ENCODE measurements at regions not wholly inside any gene's neighbourhood (a gene's known extent, or its start where the extent isn't known, plus 50 kb on each side); places are given as distances from the start of the nearest gene placed in this dataset.

- TF ChIP-seq CTCF (IDR thresholded peaks at IDR 0.05) (no peak), POLR2A (IDR thresholded peaks at IDR 0.05) (no peak)
Measured at GRCh38 chr11:92707173-92707619, 262.3 kb upstream of the MTNR1B start.
